ENCODE measurements at regions not wholly inside any gene's neighbourhood (a gene's known extent, or its start where the extent isn't known, plus 50 kb on each side); places are given as distances from the start of the nearest gene placed in this dataset.

DNA sequence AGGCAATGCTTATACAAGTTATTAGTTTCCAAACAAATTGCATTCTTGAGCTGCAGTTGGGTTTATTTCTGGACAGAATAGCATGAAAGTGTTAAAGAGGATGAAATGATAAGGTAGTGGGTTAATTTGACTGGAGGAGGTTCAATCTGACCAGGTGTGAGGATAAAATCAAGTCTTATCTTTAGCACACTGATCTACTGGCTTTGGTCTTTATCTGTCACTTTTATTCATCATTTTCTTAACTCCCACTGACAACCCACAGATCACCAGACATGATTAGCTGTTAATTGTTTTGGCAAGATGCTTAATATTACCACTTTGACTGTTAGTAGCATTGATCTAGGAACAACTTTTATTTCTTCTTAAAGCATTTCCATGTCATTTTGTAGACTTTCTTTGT, 74.4 kb upstream of the CNTLN start:
- Mint-ChIP-seq H3K27ac (no peak overlapping the region), H3K36me3 (ENCODE audit: insufficient read depth in 1 of 3, low read depth in 3 of 3) (0 out of 7 replicates have a peak, but pooled peaks cover 0 to 6% (median 0%) of the 10 kb centered on the region in 3 experiments), H3K9me3 (no peaks in the 10 kb centered on the region; a peak in 1 of 5 replicates), H3K4me3 (no peak overlapping the region), H3K27me3 (ENCODE audit: low read depth) (no peaks in the 10 kb centered on the region), H3K4me1 (no peaks in the 10 kb centered on the region)
- Histone ChIP-seq H4K20me1 (ENCODE audit: control insufficient read depth, insufficient read depth, insufficient read length) (no peaks in the 10 kb centered on the region), H4K8ac (replicated peaks; ENCODE audit: insufficient read length, low read depth, low read length) (no peak overlapping the region), H3K4ac (ENCODE audit: low read depth, low read length) (no peak overlapping the region), H2AFZ (ENCODE audit: low read length) (no peak overlapping the region), H3K27me3 (ENCODE audit: insufficient read depth, low read length) (no peaks in the 10 kb centered on the region), H3K4me2 (ENCODE audit: insufficient read depth, insufficient read length, low read length) (no peak overlapping the region), H2BK20ac (ENCODE audit: low read depth, low read length, poor library complexity, severe bottlenecking) (no peak overlapping the region), H3K56ac (ENCODE audit: insufficient read length, low read depth, low read length) (no peak overlapping the region), H4K5ac (ENCODE audit: insufficient read length, low read depth, low read length) (no peak overlapping the region), H2BK120ac (ENCODE audit: low read depth, low read length, poor library complexity, severe bottlenecking) (no peak overlapping the region), H2BK15ac (ENCODE audit: low read depth, low read length) (no peak overlapping the region), H4K91ac (ENCODE audit: insufficient read length, low read depth, low read length) (no peak overlapping the region), H3T11ph (ENCODE audit: low read length) (no peak overlapping the region), H2BK5ac (ENCODE audit: insufficient read length, low read length) (no peak overlapping the region), H3K18ac (ENCODE audit: insufficient read length, low read depth, low read length) (no peak overlapping the region), H2BK12ac (ENCODE audit: insufficient read length, low read depth, low read length) (no peak overlapping the region), H3K79me1 (ENCODE audit: insufficient read depth, low read depth, low read length, poor library complexity, severe bottlenecking) (no peaks in the 10 kb centered on the region), H3K27ac (ENCODE audit: insufficient read length, low read depth, low read length) (no peak overlapping the region), H3K23ac (ENCODE audit: insufficient read length, low read depth, low read length) (no peak overlapping the region), H3K14ac (ENCODE audit: insufficient read depth, low read length) (no peak overlapping the region), H3K23me2 (ENCODE audit: insufficient read length, low read depth, low read length, poor library complexity, severe bottlenecking) (no peaks in the 10 kb centered on the region), H3K79me2 (ENCODE audit: insufficient read depth, low read length) (no peaks in the 10 kb centered on the region), H3K4me1 (ENCODE audit: insufficient read depth, low read length) (no peaks in the 10 kb centered on the region), H3K9me3 (ENCODE audit: control insufficient read depth, low read depth, low read length) (no peaks in the 10 kb centered on the region), H3K9ac (ENCODE audit: extremely low read depth, insufficient read length, low read length) (no peak overlapping the region), H2AK5ac (ENCODE audit: insufficient read length, low read length) (no peak overlapping the region)
- no peak for DNase-seq
- TF ChIP-seq, protein P1, sequence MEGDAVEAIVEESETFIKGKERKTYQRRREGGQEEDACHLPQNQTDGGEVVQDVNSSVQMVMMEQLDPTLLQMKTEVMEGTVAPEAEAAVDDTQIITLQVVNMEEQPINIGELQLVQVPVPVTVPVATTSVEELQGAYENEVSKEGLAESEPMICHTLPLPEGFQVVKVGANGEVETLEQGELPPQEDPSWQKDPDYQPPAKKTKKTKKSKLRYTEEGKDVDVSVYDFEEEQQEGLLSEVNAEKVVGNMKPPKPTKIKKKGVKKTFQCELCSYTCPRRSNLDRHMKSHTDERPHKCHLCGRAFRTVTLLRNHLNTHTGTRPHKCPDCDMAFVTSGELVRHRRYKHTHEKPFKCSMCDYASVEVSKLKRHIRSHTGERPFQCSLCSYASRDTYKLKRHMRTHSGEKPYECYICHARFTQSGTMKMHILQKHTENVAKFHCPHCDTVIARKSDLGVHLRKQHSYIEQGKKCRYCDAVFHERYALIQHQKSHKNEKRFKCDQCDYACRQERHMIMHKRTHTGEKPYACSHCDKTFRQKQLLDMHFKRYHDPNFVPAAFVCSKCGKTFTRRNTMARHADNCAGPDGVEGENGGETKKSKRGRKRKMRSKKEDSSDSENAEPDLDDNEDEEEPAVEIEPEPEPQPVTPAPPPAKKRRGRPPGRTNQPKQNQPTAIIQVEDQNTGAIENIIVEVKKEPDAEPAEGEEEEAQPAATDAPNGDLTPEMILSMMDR (conservative IDR thresholded peaks at IDR 0.05): no peak
